T-cell (primary cell): ENCODE measurements at regions not wholly inside any gene's neighbourhood (a gene's known extent, or its start where the extent isn't known, plus 50 kb on each side); places are given as distances from the start of the nearest gene placed in this dataset.

Source experiments
- ATAC-seq, 4 experiments: fragments of 200-7000 bp in 3 of 4; fragments of 150-1000 bp in 1 of 4; cut with Tn5 transposase; replicated peaks in 1 of 4; 1 replicate in 3 of 4; 2 replicates in 1 of 4; pipeline ENCODE4 v1.10.0; 2021; ENCODE audit warnings: moderate library complexity in 3 of 4, mild to moderate bottlenecking in 2 of 4, moderate number of reproducible peaks in 1 of 4
- CTCF ChIA-PET, 2 donors: fragments of 300-600 bp; sonication (Branson Sonifier 250); formaldehyde crosslinking; loops; one replicate each; lab custom pipeline; 2022; ENCODE audit warnings: antibody characterized with exemption in 2 of 2; lab: Charles Lee
- POLR2A ChIA-PET, 2 donors: fragments of 300-600 bp; sonication (Branson Sonifier 250); formaldehyde crosslinking; loops; one replicate each; lab custom pipeline; 2022; ENCODE audit warnings: antibody characterized with exemption in 2 of 2; lab: Charles Lee
- DNase-seq, 35 experiments: peaks; one replicate each; pipeline versions ENCODE4 v3.0.0 to v3.0.0-alpha.2; 2013 to 2023
- H3K27ac ChIP-seq: one replicate; pipeline ENCODE4 v1.5.1; 2013; ENCODE audit warnings: low read length
- H3K27me3 ChIP-seq, 2 experiments: replicated peaks in 1 of 2; 1 replicate in 1 of 2; 2 replicates in 1 of 2; pipeline versions ENCODE4 v1.6.1 to v1.7.0; 2013; ENCODE audit warnings: low read length in 1 of 2, mixed read lengths in 1 of 2; ENCODE audit not compliant: control insufficient read depth in 2 of 2, insufficient read depth in 2 of 2; ENCODE audit errors: extremely low read depth in 1 of 2
- H3K36me3 ChIP-seq, 2 donors: 1 replicate in 1 of 2; 2 replicates in 1 of 2; pipeline versions ENCODE4 v1.6.1 to v1.7.0; 2013; ENCODE audit warnings: low read length in 1 of 2; ENCODE audit not compliant: control insufficient read depth in 2 of 2, insufficient read depth in 1 of 2; ENCODE audit errors: extremely low read depth in 1 of 2
- H3K4me1 ChIP-seq, 2 experiments: 1 replicate in 1 of 2; 2 replicates in 1 of 2; pipeline versions ENCODE4 v1.6.1 to v1.7.0; 2013; ENCODE audit warnings: low read length in 2 of 2, mixed read lengths in 1 of 2; ENCODE audit not compliant: insufficient read depth in 2 of 2, control insufficient read depth in 1 of 2; ENCODE audit errors: extremely low read depth in 1 of 2
- H3K4me3 ChIP-seq, 2 donors: 1 replicate in 1 of 2; 2 replicates in 1 of 2; pipeline versions ENCODE4 v1.5.1 to v1.7.0; 2013; ENCODE audit warnings: mild to moderate bottlenecking in 2 of 2, low read length in 1 of 2, moderate library complexity in 1 of 2; ENCODE audit not compliant: control insufficient read depth in 1 of 2; ENCODE audit errors: extremely low read depth in 1 of 2
- H3K9me3 ChIP-seq: 2 replicates; pipeline ENCODE4 v1.7.0; 2013
- H3K27ac Mint-ChIP-seq, 2 donors: one replicate each; pipeline ENCODE4 v1.8.0; 2020 to 2021; ENCODE audit warnings: mild to moderate bottlenecking in 2 of 2, mixed read lengths in 2 of 2
- H3K27me3 Mint-ChIP-seq, 2 donors: one replicate each; pipeline ENCODE4 v1.8.0; 2021 to 2022; ENCODE audit warnings: mixed read lengths in 2 of 2
- H3K36me3 Mint-ChIP-seq: one replicate; pipeline ENCODE4 v1.8.0; 2021; ENCODE audit warnings: mixed read lengths
- H3K4me1 Mint-ChIP-seq, 3 donors: one replicate each; pipeline ENCODE4 v1.8.0; 2020 to 2022; ENCODE audit warnings: mixed read lengths in 3 of 3, mild to moderate bottlenecking in 1 of 3
- H3K4me3 Mint-ChIP-seq, 3 donors: one replicate each; pipeline ENCODE4 v1.8.0; 2020 to 2022; ENCODE audit warnings: mild to moderate bottlenecking in 3 of 3, mixed read lengths in 3 of 3, moderate library complexity in 3 of 3
- H3K9me3 Mint-ChIP-seq, 3 donors: one replicate each; pipeline ENCODE4 v1.8.0; 2020 to 2022; ENCODE audit warnings: mixed read lengths in 3 of 3
- WGBS: methylation state at CpG from one replicate; pipeline ENCODE4 v1.1.5; 2013; ENCODE audit warnings: missing lambda C conversion rate; ENCODE audit not compliant: insufficient coverage; 5-methylcytosine and 5-hydroxymethylcytosine counted together

DNA sequence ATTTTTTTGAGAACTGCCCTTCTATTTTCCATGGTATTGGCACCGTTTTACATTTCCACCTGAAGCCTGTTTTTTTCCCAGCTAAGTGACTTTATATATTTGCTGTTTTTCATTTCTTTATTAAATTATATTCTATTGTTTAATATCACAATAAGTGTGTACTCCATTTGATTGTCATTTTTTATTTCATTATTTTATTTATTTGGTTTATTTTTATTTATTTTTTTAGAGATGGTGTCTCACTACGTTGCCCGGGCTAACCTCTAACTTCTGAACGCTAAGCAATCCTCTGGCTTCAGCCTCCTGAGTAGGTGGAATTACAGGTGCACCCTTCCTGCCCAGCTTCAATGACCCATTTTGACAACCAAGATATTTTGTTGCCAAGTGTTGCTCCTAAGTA, 202.6 kb downstream of the SIM1 start:
- DNase-seq: no peak
- Histone ChIP-seq H3K4me1 (no peaks in the 10 kb centered on the region), H3K27ac (no peak overlapping the region), H3K36me3 (no peaks in the 10 kb centered on the region), H3K4me3 (no peak overlapping the region), H3K9me3 (no peaks in the 10 kb centered on the region), H3K27me3 (no peaks in the 10 kb centered on the region)
- H3K4me1 Mint-ChIP-seq: peaks cover 4 to 7% (median 7%) of the 10 kb centered on the region in 3 donors
- no peak for ATAC-seq
- H3K27me3 Mint-ChIP-seq: peaks cover 0 to 3% of the 10 kb centered on the region in 2 donors
- H3K27ac Mint-ChIP-seq: no peak overlapping the region
- no peaks in the 10 kb centered on the region for H3K36me3 Mint-ChIP-seq
- CTCF ChIA-PET: no interaction called here
- POLR2A ChIA-PET: interaction anchor here in 1 of 2 donors (0.6 kb wide), 1 partner anchor 13 kb away, joined by 3 read pairs; no protein-coding TSS in a partner anchor
- no CpG with 5 or more reads among the region's 4 CpGs for WGBS
- no peaks in the 10 kb centered on the region for H3K9me3 Mint-ChIP-seq
- no peak overlapping the region for H3K4me3 Mint-ChIP-seq

DNA sequence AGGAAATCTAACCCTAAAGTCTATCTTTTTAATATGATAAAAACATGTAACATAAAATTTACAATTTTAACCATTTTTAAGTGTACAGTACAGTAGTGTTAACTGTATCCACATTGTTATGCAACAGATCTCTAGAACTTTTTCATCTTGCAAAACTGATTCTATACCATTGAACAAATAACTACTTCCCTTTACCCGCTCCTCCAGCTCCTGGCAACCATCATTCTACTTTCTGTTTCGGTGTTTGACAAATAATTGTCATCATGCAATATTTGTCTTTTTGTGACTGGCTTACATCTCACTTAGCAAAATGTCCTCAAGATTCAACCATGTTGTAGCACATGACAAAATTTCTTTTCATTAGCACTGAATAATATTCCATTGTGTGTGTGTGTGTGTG, 203.2 kb downstream of the SIM1 start:
- peaks cover 4 to 7% (median 7%) of the 10 kb centered on the region in 3 donors for H3K4me1 Mint-ChIP-seq
- H3K36me3 Mint-ChIP-seq: no peaks in the 10 kb centered on the region
- DNase-seq (no peak), ATAC-seq (no peak)
- Histone ChIP-seq H3K9me3 (no peaks in the 10 kb centered on the region), H3K27me3 (no peaks in the 10 kb centered on the region), H3K27ac (no peak overlapping the region), H3K36me3 (no peaks in the 10 kb centered on the region), H3K4me3 (no peak overlapping the region), H3K4me1 (no peaks in the 10 kb centered on the region)
- H3K4me3 Mint-ChIP-seq: no peak overlapping the region
- no peaks in the 10 kb centered on the region for H3K9me3 Mint-ChIP-seq
- ChIA-PET CTCF (interaction anchor here in 1 of 2 donors (0.6 kb wide), 1 partner anchor 12 kb away, joined by 4 read pairs; no protein-coding TSS in a partner anchor), POLR2A (no interaction called here)
- 60% methylated on average over 1 of the region's 2 CpGs for WGBS
- H3K27me3 Mint-ChIP-seq: peaks cover 0 to 3% of the 10 kb centered on the region in 2 donors
- H3K27ac Mint-ChIP-seq: no peak overlapping the region

GRCh38 chr6:100260584-100260983, 204.1 kb downstream of the SIM1 start:
- CTCF ChIA-PET: no interaction called here
- Histone ChIP-seq H3K4me1 (no peaks in the 10 kb centered on the region), H3K9me3 (no peaks in the 10 kb centered on the region), H3K27ac (no peak overlapping the region), H3K27me3 (no peaks in the 10 kb centered on the region), H3K4me3 (no peak overlapping the region), H3K36me3 (no peaks in the 10 kb centered on the region)
- POLR2A ChIA-PET: no interaction called here
- peaks cover 4 to 7% (median 7%) of the 10 kb centered on the region in 3 donors for H3K4me1 Mint-ChIP-seq
- no peak overlapping the region for H3K27ac Mint-ChIP-seq
- H3K4me3 Mint-ChIP-seq: no peak overlapping the region
- no peaks in the 10 kb centered on the region for H3K9me3 Mint-ChIP-seq
- H3K27me3 Mint-ChIP-seq: peaks cover 0 to 5% of the 10 kb centered on the region in 2 donors
- ATAC-seq (no peak), DNase-seq (no peak)
- H3K36me3 Mint-ChIP-seq: no peaks in the 10 kb centered on the region

DNA sequence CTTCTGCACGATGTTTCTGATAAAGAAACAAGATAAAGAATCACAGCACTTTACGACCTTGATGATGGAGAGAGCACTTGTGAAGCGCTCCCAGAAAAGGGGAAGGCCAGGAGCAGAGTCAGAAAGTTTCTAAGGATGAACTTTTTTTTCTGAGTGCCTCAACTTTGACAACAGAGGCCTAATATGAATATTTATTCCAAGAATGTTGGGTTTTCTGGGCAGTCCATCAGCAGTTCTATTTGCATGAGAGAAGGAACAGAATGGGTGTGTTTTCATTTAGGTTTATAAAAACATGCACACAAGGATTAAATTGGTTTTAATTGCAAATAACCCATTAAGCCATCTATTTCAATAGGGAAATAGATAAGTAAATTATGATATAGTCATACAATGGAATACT, 204.9 kb downstream of the SIM1 start:
- no peak overlapping the region for H3K4me3 Mint-ChIP-seq
- no peaks in the 10 kb centered on the region for H3K9me3 ChIP-seq
- WGBS: no CpG with 5 or more reads among the region's 3 CpGs
- H3K27me3 ChIP-seq: no peaks in the 10 kb centered on the region
- no peaks in the 10 kb centered on the region for H3K9me3 Mint-ChIP-seq
- no peak overlapping the region for H3K27ac ChIP-seq
- no peaks in the 10 kb centered on the region for H3K4me1 ChIP-seq
- CTCF ChIA-PET: no interaction called here
- DNase-seq (no peak), ATAC-seq (no peak)
- no peak overlapping the region for H3K27ac Mint-ChIP-seq
- POLR2A ChIA-PET: no interaction called here
- no peak overlapping the region for H3K4me3 ChIP-seq
- H3K36me3 ChIP-seq: no peaks in the 10 kb centered on the region
- H3K27me3 Mint-ChIP-seq: peaks cover 0 to 6% of the 10 kb centered on the region in 2 donors
- peaks cover 4 to 7% (median 7%) of the 10 kb centered on the region in 3 donors for H3K4me1 Mint-ChIP-seq
- no peaks in the 10 kb centered on the region for H3K36me3 Mint-ChIP-seq

DNA sequence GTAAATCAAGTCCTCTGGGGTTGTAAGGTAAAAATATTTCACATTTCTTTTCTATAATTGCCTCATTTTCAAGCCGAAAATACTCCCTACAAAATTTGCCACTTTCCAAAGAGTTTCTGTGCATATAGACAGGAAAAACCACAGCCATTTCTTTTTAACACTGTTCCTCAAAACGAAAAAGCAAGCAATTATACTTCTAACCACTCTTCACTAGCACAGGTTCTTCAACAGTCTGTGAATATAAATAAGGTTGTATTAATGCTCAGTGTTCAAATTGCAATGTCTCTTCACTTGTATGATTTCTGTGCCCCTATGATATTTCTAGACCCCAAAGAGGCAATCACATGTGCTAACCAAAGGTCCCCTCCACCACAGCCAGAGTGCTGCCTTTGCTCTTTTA, 206.0 kb downstream of the SIM1 start:
- Mint-ChIP-seq H3K4me1 (peaks cover 4 to 7% (median 7%) of the 10 kb centered on the region in 3 donors), H3K27ac (no peak overlapping the region), H3K36me3 (no peaks in the 10 kb centered on the region), H3K9me3 (no peaks in the 10 kb centered on the region), H3K27me3 (peaks cover 0 to 6% of the 10 kb centered on the region in 2 donors), H3K4me3 (no peak overlapping the region)
- H3K36me3 ChIP-seq: no peaks in the 10 kb centered on the region
- no peak overlapping the region for H3K4me3 ChIP-seq
- ATAC-seq (no peak), DNase-seq (no peak)
- no peaks in the 10 kb centered on the region for H3K9me3 ChIP-seq
- no peaks in the 10 kb centered on the region for H3K27me3 ChIP-seq
- no peaks in the 10 kb centered on the region for H3K4me1 ChIP-seq
- 100% methylated on average over 1 of the region's 2 CpGs for WGBS
- ChIA-PET CTCF (no interaction called here), POLR2A (no interaction called here)
- no peak overlapping the region for H3K27ac ChIP-seq

GRCh38 chr6:100257793-100258395, 206.8 kb downstream of the SIM1 start:
- no peak overlapping the region for H3K27ac ChIP-seq
- peak in 1 of 35 experiments; percentile 21 for DNase-seq
- no peaks in the 10 kb centered on the region for H3K27me3 ChIP-seq
- CTCF ChIA-PET: no interaction called here
- POLR2A ChIA-PET: no interaction called here
- Mint-ChIP-seq H3K4me1 (peaks cover 4 to 7% (median 7%) of the 10 kb centered on the region in 3 donors), H3K36me3 (no peaks in the 10 kb centered on the region), H3K27ac (no peak overlapping the region), H3K4me3 (peak overlapping the region in 1 of 3 donors; percentile 54), H3K27me3 (peaks cover 0 to 6% of the 10 kb centered on the region in 2 donors), H3K9me3 (no peaks in the 10 kb centered on the region)
- H3K4me1 ChIP-seq: no peaks in the 10 kb centered on the region
- no peaks in the 10 kb centered on the region for H3K9me3 ChIP-seq
- ATAC-seq: no peak
- WGBS: no CpG with 5 or more reads among the region's 4 CpGs
- no peaks in the 10 kb centered on the region for H3K36me3 ChIP-seq
- no peak overlapping the region for H3K4me3 ChIP-seq
